Astrocyte of the spinal cord (primary cell): ENCODE measurements at regions not wholly inside any gene's neighbourhood (a gene's known extent, or its start where the extent isn't known, plus 50 kb on each side); places are given as distances from the start of the nearest gene placed in this dataset.

Experiments used
- DNase-seq: peaks from one replicate; pipeline ENCODE4 v3.0.0; 2011; ENCODE audit warnings: low read depth, low spot score
- H3K4me3 ChIP-seq: 2 replicates; pipeline ENCODE4 v1.5.1; 2011; ENCODE audit warnings: low read depth, mild to moderate bottlenecking, low read length, moderate library complexity
- CTCF ChIP-seq: IDR thresholded peaks from 2 replicates; pipeline ENCODE4 v1.5.1; 2012; ENCODE audit warnings: low read depth, mild to moderate bottlenecking, low read length, inconsistent platforms
- in situ Hi-C: cut with HindIII; loops from 2 replicates; pipeline ENCODE4 v1.10.0; 2017; ENCODE audit warnings: low sequenced_read_pairs

DNA sequence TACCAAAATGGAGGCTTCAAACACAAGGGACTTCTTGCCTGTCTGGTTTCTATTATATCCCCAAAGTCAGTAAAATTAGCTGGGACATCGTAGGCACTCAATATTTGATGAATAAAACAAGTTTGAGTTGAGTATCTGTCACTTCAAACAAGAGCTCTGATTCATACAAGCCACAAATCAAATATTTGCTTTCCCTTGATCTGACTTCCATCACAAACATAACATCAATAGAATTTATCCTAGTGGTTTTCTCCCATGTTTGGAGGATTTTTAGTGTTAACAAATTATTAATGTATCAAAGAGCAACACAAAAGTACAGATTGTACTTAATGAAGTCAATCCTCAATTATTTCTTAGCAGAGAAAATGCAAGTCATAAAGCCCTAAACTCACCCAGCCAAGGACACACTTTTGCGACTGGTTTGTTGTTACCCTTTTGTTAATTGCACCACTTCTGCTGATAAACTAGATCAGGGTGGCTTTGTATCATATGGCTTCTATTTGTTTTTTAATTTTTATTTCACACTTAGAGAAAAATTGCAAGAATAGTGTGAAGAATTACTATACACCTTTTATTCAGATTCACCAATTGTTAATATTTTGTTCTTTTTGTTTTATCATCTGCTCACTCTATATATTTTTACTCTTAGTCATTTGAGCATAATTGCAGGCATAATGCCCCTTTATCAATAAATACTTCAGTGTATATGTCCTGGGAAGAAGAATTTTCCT lies 117.4 kb upstream of the PRDM1 start:
- no peak for DNase-seq
- in situ Hi-C loops, result no loop called here
- H3K4me3 ChIP-seq, result no peak overlapping the region
- no peak for TF ChIP-seq CTCF

DNA sequence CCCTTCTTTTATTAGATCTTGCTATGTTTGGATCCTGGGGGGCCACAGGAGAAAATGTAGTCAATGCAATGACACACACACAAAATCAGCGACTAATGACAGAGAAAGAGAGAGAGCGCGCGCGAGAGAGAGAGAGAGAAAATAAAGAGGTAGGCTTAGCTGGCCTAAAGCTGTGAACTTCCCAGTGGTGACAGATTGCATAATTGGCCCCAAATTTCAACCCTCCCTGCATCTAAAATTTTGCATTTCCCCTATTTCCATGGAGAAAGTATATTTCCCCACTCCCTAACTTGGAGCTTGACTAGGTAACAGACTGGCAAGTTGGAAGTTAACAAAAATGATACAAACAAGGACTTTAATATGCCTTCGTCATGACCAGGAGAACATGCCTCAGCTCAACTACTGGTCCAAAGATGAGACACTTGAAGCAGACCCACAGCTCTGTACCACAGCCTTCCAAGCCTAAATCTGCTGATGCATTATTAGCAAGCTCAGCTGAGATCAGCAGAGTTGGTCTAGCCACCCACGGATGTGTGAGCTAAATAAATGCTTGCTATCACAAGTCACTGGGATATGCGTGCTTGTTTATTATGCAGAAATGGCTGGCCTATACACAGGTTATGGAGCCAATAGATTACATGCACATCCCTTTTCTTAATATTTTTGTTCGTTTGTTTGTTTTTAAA lies 118.1 kb upstream of the PRDM1 start:
- no peak overlapping the region for H3K4me3 ChIP-seq
- no peak for DNase-seq
- in situ Hi-C loops, result no loop called here
- no peak for TF ChIP-seq CTCF

- in situ Hi-C loops, result no loop called here
- TF ChIP-seq CTCF, result no peak
- no peak overlapping the region for H3K4me3 ChIP-seq
- DNase-seq, result no peak
These were observed 119.7 kb upstream of the PRDM1 start for GRCh38 chr6:105966481-105966880.

DNA sequence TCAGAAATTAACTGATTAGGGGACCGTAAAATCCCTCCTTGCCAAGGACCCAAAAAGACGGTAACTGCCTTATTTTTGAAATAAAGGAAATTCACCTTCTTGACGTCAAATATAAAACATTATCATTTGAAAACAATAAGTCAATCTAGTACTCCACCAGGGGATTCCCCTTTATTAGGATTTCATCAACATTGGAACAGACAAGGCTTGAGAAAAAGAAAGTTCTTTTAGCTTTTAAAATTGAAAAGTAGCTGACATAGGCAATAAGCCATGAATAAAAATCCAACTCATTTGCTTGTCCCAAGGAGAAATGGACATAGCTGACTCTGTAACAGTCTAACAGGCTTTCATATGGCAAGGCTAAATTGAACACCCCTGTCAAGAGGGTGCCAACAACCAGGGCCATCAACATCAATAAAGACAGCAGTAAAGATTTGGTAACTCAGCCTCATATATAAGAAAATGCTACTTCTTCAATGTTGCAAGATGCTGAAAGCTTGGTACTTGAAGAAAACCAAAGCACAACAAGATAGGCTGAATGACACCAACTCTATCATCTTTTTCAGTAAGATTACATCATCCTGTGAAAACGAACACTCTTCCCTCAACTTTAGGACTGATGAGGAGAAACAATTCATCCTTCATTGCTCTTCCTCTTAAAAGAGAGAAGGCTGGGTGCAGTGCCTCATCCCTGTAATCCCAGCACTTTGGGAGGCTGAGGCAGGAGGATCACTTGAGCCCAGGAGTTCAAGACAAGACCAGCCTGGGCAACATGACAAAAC lies 121.0 kb upstream of the PRDM1 start:
- in situ Hi-C loops, result no loop called here
- DNase-seq, result no peak
- TF ChIP-seq CTCF, result no peak
- no peak overlapping the region for H3K4me3 ChIP-seq

- in situ Hi-C loops, result no loop called here
- H3K4me3 ChIP-seq, result no peak overlapping the region
- no peak for DNase-seq
- no peak for TF ChIP-seq CTCF
These were observed 132.0 kb upstream of the PRDM1 start for GRCh38 chr6:105954148-105954547.

GRCh38 chr6:105952772-105953690 lies 133.1 kb upstream of the PRDM1 start:
- no peak overlapping the region for H3K4me3 ChIP-seq
- TF ChIP-seq CTCF, result no peak
- in situ Hi-C loops, result no loop called here
- no peak for DNase-seq
